A673 (cell line): ENCODE measurements at regions not wholly inside any gene's neighbourhood (a gene's known extent, or its start where the extent isn't known, plus 50 kb on each side); places are given as distances from the start of the nearest gene placed in this dataset.

Experiments used
- CTCF ChIP-seq: fragments of 300-800, 200-600 bp; sonication (generic); conservative IDR thresholded peaks from 2 replicates; pipeline ENCODE4 v1.5.1; 2017; ENCODE audit warnings: low read depth, mild to moderate bottlenecking, antibody characterized with exemption, low read length, moderate library complexity, mixed read lengths
- EZH2 ChIP-seq: fragments of 200-600 bp; sonication (generic); IDR thresholded peaks from 2 replicates; pipeline ENCODE4 v1.6.1; 2017; ENCODE audit warnings: borderline replicate concordance, low read depth, mild to moderate bottlenecking, mixed read lengths, antibody characterized with exemption, low read length; ENCODE audit not compliant: poor library complexity, severe bottlenecking

- TF ChIP-seq CTCF = no peak
- no peak for TF ChIP-seq EZH2
These were observed 86.8 kb upstream of the TOM1L1 start for GRCh38 chr17:54813896-54814295.
